Left forelimb (tissue), 1 donor: ENCODE measurements at regions not wholly inside any gene's neighbourhood (a gene's known extent, or its start where the extent isn't known, plus 50 kb on each side); places are given as distances from the start of the nearest gene placed in this dataset.
"Not testable (repeated sequence)": the region's sequence is repeated elsewhere in the genome, so short reads cannot be mapped to it uniquely, and the experiment has no call there.

Source experiments
- DNase-seq: peaks from one replicate; pipeline ENCODE4 v3.0.0-alpha.2; 2018; ENCODE audit warnings: low spot score

- DNase-seq: no peak
These were observed 258.4 kb downstream of the MAP2K6 start for GRCh38 chr17:69672924-69673323.

GRCh38 chr17:69677130-69677529 is 262.6 kb downstream of the MAP2K6 start:
- no peak for DNase-seq

- DNase-seq: no peak
These were observed 263.7 kb downstream of the MAP2K6 start for GRCh38 chr17:69678206-69678605.

- DNase-seq: no peak
These were observed 265.3 kb downstream of the MAP2K6 start for GRCh38 chr17:69679829-69680228.

- no peak for DNase-seq
These were observed 269.8 kb downstream of the MAP2K6 start for GRCh38 chr17:69684251-69684650.

- DNase-seq: not testable (repeated sequence)
These were observed 270.7 kb downstream of the MAP2K6 start for GRCh38 chr17:69685150-69685549.

GRCh38 chr17:69690531-69690930 is 276.0 kb downstream of the MAP2K6 start:
- no peak for DNase-seq

- no peak for DNase-seq
These were observed 277.7 kb downstream of the MAP2K6 start for GRCh38 chr17:69692171-69692570.

GRCh38 chr17:69695646-69696045 is 281.1 kb downstream of the MAP2K6 start:
- DNase-seq: no peak

- no peak for DNase-seq
These were observed 282.2 kb downstream of the MAP2K6 start for GRCh38 chr17:69696650-69697049.

- DNase-seq: not testable (repeated sequence)
These were observed 283.9 kb downstream of the MAP2K6 start for GRCh38 chr17:69698352-69698751.

GRCh38 chr17:69702078-69702477 is 287.6 kb downstream of the MAP2K6 start:
- DNase-seq: no peak

- no peak for DNase-seq
These were observed 289.3 kb downstream of the MAP2K6 start for GRCh38 chr17:69703751-69704150.

GRCh38 chr17:69704935-69705334 is 290.4 kb downstream of the MAP2K6 start:
- DNase-seq: no peak

- DNase-seq: no peak
These were observed 291.6 kb downstream of the MAP2K6 start for GRCh38 chr17:69706127-69706526.

GRCh38 chr17:69709441-69709840 is 294.9 kb downstream of the MAP2K6 start:
- DNase-seq: no peak

- no peak for DNase-seq
These were observed 296.4 kb downstream of the MAP2K6 start for GRCh38 chr17:69710926-69711325.

GRCh38 chr17:69711541-69711940 is 297.0 kb downstream of the MAP2K6 start:
- DNase-seq: no peak

GRCh38 chr17:69712801-69713311 is 298.4 kb downstream of the MAP2K6 start:
- DNase-seq: no peak

GRCh38 chr17:69713815-69714214 is 299.3 kb downstream of the MAP2K6 start:
- DNase-seq: no peak

GRCh38 chr17:69714669-69715068 is 300.2 kb downstream of the MAP2K6 start:
- DNase-seq: no peak

GRCh38 chr17:69715656-69716055 is 301.2 kb downstream of the MAP2K6 start:
- DNase-seq: no peak

GRCh38 chr17:69716556-69716955 is 302.1 kb downstream of the MAP2K6 start:
- no peak for DNase-seq

GRCh38 chr17:69717214-69717613 is 302.7 kb downstream of the MAP2K6 start:
- DNase-seq: no peak

- no peak for DNase-seq
These were observed 303.3 kb downstream of the MAP2K6 start for GRCh38 chr17:69717819-69718218.
